Esophagus squamous epithelium (tissue), 5 donors: ENCODE measurements at regions not wholly inside any gene's neighbourhood (a gene's known extent, or its start where the extent isn't known, plus 50 kb on each side); places are given as distances from the start of the nearest gene placed in this dataset.

ENCODE experiments used
- DNase-seq: peaks from one replicate; lab custom pipeline; 2025; lab: John Stamatoyannopoulos, UW
- H3K27ac ChIP-seq, 4 donors: fragments of 200-600 bp; sonication (generic); one replicate each; pipeline ENCODE4 v1.5.1; 2016 to 2019; ENCODE audit warnings: mild to moderate bottlenecking in 1 of 4
- H3K27me3 ChIP-seq, 4 donors: fragments of 200-600 bp; sonication (generic); 1 replicate in 3 of 4; 2 replicates in 1 of 4; pipeline versions ENCODE4 v1.5.1 to v1.6.0; 2017 to 2021; ENCODE audit warnings: antibody characterized with exemption in 1 of 4
- H3K36me3 ChIP-seq, 3 donors: fragments of 200-600 bp; sonication (generic); one replicate each; pipeline ENCODE4 v1.5.1; 2016 to 2019
- H3K4me1 ChIP-seq, 3 donors: fragments of 200-600 bp; sonication (generic); one replicate each; pipeline ENCODE4 v1.5.1; 2017 to 2019
- H3K4me3 ChIP-seq, 4 donors: fragments of 200-600 bp; sonication (generic); 1 replicate in 3 of 4; 2 replicates in 1 of 4; pipeline ENCODE4 v1.5.1; 2016 to 2019; ENCODE audit warnings: mild to moderate bottlenecking in 2 of 4, moderate library complexity in 1 of 4
- H3K9me3 ChIP-seq, 3 donors: fragments of 200-600 bp; sonication (generic); one replicate each; pipeline ENCODE4 v1.5.1; 2016 to 2019
- CTCF ChIP-seq, 6 experiments: fragments of 450-650 bp in 4 of 6; fragments of 200-600 bp in 2 of 6; sonication (generic) in 2 of 6; IDR thresholded peaks; one replicate each; pipeline ENCODE4 v1.5.1; 2016 to 2019; ENCODE audit warnings: antibody characterized with exemption in 6 of 6, mild to moderate bottlenecking in 4 of 6, moderate library complexity in 4 of 6
- POLR2A ChIP-seq, 4 donors: fragments of 450-650 bp; IDR thresholded peaks; one replicate each; pipeline ENCODE4 v1.6.1; 2017; ENCODE audit warnings: antibody characterized with exemption in 4 of 4, mild to moderate bottlenecking in 4 of 4, moderate library complexity in 3 of 4
- WGBS, 2 donors: methylation state at CpG; one replicate each; pipeline ENCODE4 v1.1.5; 2018; 5-methylcytosine and 5-hydroxymethylcytosine counted together
- intact Hi-C: fragments of 100-400 bp; cut with DNase I; formaldehyde crosslinking; loops from one replicate; pipeline ENCODE4 v1.15.0; 2022
- donor health status: DM: yes; HTN: yes; CAD: no.

- no peaks in the 10 kb centered on the region for H3K27me3 ChIP-seq
- H3K9me3 ChIP-seq = no peaks in the 10 kb centered on the region
- no peak overlapping the region for H3K4me3 ChIP-seq
- no peak overlapping the region for H3K27ac ChIP-seq
- no peak for TF ChIP-seq CTCF (IDR thresholded peaks at IDR 0.05)
- no peak for TF ChIP-seq POLR2A (IDR thresholded peaks at IDR 0.05)
- H3K4me1 ChIP-seq = no peaks in the 10 kb centered on the region
- no peak for DNase-seq
- intact Hi-C loops = no loop called here
- no peaks in the 10 kb centered on the region for H3K36me3 ChIP-seq
- WGBS, 2 donors = 83 to 93% methylated on average over 2 of the region's 2 CpGs
These were observed 136.6 kb upstream of the OTUD4 start for GRCh38 chr4:145316897-145317574.

GRCh38 chr4:145315811-145316225 is 135.4 kb upstream of the OTUD4 start:
- no peak for DNase-seq
- no peak for TF ChIP-seq CTCF (IDR thresholded peaks at IDR 0.05)
- TF ChIP-seq POLR2A (IDR thresholded peaks at IDR 0.05) = no peak
- no peak overlapping the region for H3K4me3 ChIP-seq
- intact Hi-C loops = no loop called here
- H3K4me1 ChIP-seq = no peaks in the 10 kb centered on the region
- H3K27me3 ChIP-seq = no peaks in the 10 kb centered on the region
- no peaks in the 10 kb centered on the region for H3K36me3 ChIP-seq
- no peak overlapping the region for H3K27ac ChIP-seq
- H3K9me3 ChIP-seq = no peaks in the 10 kb centered on the region

- no peak overlapping the region for H3K4me3 ChIP-seq
- 47 to 69% methylated on average over 3 of the region's 3 CpGs for WGBS, 2 donors
- TF ChIP-seq CTCF (IDR thresholded peaks at IDR 0.05) (no peak), POLR2A (IDR thresholded peaks at IDR 0.05) (no peak)
- intact Hi-C loops = no loop called here
- H3K27me3 ChIP-seq = no peaks in the 10 kb centered on the region
- no peaks in the 10 kb centered on the region for H3K4me1 ChIP-seq
- DNase-seq = no peak
- H3K27ac ChIP-seq = no peak overlapping the region
- H3K36me3 ChIP-seq = no peaks in the 10 kb centered on the region
- no peaks in the 10 kb centered on the region for H3K9me3 ChIP-seq
These were observed 128.2 kb upstream of the OTUD4 start for GRCh38 chr4:145308598-145308997.

GRCh38 chr4:145307763-145308430 is 127.5 kb upstream of the OTUD4 start:
- no peak for DNase-seq
- 28 to 43% methylated on average over 4 of the region's 4 CpGs for WGBS, 2 donors

More at GRCh38 chr4:145307763-145308430, 127.5 kb upstream of the OTUD4 start:
- no peak overlapping the region for H3K27ac ChIP-seq
- no peaks in the 10 kb centered on the region for H3K27me3 ChIP-seq
- H3K4me1 ChIP-seq = no peaks in the 10 kb centered on the region
- no peaks in the 10 kb centered on the region for H3K9me3 ChIP-seq
- no peaks in the 10 kb centered on the region for H3K36me3 ChIP-seq
- H3K4me3 ChIP-seq = no peak overlapping the region
- intact Hi-C loops = no loop called here
- TF ChIP-seq CTCF (IDR thresholded peaks at IDR 0.05) (no peak), POLR2A (IDR thresholded peaks at IDR 0.05) (no peak)
